GM18498 (cell line): ENCODE measurements at regions not wholly inside any gene's neighbourhood (a gene's known extent, or its start where the extent isn't known, plus 50 kb on each side); places are given as distances from the start of the nearest gene placed in this dataset.
"Not testable (repeated sequence)": the region's sequence is repeated elsewhere in the genome, so short reads cannot be mapped to it uniquely, and the experiment has no call there.

Source experiments
- ATAC-seq: cut with Tn5 transposase; IDR thresholded peaks from one replicate; pipeline ENCODE4 v1.9.1; 2021; ENCODE audit warnings: mild to moderate bottlenecking, moderate library complexity; ENCODE audit not compliant: unreplicated experiment

DNA sequence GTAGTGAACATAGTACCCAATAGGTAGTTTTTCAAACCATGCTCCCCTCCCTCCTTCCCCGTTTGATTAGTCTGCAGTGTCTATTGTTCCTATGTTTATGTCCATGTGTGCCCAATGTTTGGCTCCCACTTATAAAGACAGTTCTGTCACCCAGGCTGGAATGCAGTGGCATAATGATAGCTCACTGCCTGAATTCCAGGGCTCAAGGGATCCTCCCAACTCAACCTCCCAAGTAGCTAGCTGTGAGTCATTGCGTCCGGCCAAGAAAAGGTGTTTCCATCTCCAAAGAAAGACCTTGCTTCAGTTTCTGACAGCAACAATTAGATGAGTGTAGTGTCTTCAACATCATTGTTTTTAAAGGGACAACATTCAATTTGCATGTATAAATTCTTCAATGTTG, 131.1 kb upstream of the CEP162 start:
- no peak for ATAC-seq

DNA sequence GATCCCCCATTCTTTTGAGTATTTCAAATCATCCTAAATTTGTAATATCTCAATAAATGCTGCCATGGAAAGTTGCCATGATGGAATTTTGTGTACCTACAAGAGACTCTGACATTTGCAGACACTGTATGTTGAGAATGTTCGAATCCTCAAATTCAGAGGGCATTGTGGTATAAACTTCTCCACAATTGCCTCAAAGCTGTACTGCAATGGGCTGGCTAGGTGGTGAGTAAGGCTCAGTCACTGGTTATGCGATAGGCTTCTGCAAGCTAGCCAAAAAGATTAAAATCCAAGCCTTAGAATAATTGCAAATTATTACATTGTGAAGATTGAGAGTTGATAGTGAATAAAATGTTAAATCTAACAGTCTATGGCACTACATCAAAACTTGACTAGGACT, 130.2 kb upstream of the CEP162 start:
- ATAC-seq, result no peak

DNA sequence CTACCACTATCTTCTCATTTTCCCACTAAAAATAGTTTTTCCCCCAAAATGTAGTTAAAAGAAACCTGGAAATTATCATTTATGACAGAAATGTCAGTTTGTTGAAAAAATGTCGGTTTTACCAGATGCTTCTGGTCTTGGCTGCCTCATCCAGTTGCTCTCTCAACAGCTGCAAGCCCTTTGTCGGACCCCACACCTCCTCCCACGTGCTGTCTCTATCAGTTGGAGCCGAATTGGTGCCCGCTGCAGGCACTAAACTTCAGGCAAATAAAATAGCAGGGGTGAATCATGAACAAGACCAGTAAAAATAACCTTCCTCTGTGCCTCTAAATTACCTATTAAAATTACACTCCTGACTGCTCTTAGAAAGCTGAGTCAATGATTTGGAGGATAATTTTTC, 129.5 kb upstream of the CEP162 start:
- no peak for ATAC-seq

DNA sequence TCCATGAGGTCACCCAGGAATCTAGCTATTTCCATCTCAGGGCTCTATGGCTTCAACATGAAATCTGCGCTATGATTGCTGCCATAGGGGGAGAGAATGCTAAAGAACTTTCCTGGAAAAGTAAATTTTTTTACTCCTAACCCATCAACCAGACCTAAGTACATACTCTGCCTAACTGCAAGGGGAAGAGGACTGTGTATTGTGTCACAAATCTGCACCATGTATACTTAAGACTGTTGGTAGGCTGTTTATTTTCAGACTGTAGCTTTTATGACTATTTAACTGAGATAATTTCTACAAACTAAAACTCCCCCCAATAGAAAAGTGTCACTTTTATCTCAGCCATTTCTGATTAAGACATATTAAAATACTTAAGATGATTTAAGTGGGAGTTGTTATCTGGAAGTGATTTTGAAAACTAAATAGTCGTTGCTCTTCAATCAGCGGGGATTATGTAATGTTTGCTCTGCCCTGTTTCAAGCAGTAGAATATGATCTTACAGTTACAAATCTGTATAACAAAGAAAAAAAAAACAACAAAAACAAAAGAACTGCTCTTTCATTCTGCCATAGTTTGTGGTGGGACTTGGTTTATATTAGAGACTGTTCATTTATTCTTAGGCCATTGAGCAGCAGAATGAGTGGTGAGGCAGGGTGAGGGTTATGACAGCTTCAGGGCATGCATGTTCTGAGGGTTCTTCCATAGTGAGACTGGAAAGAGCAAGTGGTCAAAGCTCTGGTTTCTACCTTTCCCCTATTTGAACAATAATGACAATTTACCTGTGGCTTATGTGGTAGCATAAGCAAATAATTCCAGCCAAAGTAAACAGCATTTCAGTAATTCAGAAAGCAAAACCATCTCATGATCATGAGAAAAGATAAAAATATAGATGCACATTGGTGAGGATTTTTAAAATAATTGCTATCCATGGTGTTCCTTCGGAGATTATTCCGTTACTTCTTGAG, 126.3 kb upstream of the CEP162 start:
- ATAC-seq, result no peak

DNA sequence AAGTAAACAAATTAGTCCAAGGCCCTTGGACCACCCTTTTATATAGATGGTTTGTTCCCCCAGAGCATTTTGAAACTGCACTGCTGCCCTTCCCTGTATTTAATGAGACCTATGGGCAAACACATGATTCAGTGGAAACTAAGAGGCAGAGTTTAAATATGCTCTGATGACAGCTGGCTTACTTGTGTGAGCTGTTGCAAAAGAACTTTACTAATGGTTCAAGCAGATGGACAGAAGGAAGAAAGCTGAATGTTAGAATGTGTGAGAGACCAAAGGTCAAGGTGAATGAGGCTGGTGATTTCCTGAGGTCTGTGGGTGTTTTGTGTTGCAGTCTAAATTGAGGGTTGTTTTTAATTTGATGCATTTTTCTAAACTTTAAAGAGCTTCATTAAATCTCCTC, 123.0 kb upstream of the CEP162 start:
- no peak for ATAC-seq

DNA sequence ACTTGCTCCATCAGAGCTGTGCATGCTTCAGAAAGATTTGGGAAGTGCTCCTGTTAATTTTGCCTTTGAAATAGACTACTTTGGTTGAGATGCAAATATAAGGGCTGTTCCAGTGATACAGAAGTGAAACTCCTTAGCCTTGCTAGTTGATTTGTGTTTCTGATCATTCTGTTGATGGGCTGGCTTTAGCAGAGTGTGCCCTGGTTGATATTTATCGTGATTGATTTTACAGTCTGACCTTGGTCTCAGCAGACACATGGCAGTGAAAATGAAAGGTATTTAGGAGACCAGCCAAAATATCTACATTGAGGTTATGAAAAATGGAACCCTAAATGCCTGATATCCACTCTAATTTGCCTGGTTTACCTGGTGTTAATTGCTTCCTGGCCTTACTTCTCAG, 122.1 kb upstream of the CEP162 start:
- no peak for ATAC-seq

DNA sequence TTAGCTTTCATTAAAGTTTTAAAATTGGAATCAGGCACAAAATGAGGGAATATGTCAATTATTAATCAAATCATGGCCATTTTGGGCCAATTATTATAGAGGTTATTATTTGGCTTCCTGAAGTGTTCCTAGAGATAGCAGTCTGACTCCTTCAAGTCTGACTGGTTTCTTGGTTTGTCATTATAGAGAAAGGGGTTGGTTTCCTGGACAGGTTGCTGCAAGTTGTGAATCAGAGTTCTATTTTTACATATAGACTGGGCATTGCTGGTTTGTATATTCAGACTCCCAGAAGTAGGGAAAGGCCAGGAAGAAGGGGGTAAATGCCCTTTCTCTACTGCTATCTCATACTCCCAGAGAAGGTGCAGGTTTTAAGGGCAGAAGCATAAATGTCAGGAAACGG, 121.4 kb upstream of the CEP162 start:
- no peak for ATAC-seq

DNA sequence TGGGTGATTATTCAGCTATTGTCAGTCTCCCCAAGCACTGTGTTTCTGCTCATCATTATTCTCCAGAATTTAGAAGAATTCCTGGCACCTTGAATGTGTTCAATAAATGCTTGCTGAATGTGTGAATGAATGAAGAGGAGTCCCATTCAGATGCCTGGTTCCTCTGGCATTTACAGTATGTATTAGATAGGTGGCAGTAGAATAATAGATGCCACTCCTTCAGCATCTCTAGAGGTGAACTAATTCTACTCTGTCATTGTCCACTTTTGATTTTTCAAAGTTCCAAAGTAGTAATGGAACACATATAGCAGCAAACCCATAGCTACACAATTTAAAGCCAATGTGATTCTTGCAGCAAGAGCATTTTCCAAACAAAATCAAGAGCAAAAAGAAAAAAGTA, 118.9 kb upstream of the CEP162 start:
- no peak for ATAC-seq

DNA sequence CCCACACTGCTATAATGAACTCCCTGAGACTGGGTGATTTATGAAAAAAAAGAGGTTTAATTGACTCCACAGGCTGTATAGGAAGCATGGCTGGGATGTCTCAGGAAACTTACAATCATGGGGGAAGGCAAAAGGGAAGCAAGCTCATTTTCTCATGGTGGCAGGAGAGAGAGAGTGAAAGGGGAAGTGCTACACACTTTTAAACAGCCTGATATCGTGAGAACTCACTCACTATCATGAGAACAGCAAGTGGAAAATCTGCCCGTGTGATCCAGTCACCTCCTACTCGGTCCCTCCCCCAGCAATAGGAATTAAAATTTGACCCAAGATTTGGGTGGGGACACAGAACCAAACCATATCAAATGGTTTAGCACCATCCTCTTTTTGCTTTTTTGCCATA, 116.6 kb upstream of the CEP162 start:
- no peak for ATAC-seq

DNA sequence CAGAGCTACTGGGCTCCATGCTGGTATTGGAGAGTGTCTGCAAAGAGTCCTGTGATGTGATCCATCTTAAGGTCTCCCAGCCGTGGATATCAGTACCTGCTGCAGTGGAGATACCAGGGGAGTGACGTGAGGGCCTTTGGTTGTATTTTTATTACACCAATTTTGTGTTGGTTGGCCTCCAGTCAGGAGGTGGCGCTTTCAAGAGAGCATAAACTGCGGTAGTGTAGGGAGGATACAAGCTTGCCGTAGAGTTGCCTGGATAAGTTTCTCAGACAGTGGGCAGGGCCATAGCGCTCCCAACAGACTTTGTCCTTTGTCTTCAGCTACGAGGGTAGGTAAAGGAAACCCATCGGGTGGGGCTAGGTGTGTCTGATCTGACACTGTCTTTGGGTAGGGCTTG, 113.0 kb upstream of the CEP162 start:
- ATAC-seq, result no peak

DNA sequence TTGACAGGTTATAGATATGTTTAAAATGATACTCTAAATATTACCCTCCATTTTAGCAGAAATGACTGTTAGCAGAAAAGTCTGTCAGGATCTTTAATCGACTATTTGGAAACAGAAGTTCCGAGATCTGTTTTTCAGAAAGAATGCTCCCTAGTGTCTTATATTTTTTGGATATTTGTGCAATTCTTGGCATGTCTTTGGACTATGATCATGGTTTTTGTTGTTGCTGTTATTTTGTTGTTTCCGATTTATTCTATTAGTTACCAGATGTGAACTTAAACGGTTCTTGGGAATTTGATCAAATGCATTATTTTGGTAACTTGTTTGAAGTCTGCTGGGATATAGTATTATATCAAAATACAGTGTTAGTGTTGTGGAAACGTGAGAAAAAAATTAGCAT, 106.4 kb upstream of the CEP162 start:
- ATAC-seq, result no peak

DNA sequence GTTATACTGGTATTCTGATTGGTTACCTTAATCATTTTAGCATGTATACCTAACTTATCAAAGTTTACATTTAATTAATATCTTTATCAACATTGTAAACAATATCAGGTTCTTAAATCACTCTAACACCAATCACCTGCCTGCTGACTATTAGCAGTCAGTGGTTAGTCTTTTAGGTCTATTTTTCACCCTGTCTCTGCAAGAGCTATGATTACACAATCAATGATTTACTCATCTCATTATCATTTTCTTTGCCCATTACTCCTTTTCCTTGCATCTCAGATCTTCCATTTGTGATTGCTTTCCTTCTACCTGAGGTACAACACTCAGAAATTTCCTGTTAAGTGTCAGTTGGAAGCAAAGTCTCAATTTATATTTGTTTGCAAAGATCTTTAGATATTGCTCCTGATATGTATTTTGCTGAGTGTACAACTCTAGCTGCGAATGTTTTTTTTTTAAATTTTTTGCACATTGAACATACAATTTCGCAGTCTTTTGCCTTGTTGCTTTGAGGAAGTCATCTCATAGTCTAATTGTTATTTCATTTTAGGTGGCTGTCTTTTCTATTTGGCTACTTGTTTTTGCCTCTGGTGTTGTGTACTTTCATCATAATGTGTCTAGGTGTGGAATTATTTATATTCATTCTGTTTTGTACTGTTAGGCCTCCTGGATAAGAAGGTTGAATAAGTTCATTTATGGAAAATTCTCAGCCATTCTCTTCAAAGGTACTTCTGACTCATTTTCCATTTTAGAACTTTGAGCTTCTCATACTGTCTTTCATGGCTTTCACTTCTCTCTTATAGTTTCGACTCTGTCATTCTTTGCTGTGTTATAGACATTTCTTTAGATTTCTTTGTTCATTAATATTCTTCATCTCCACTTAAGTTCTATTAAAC, 104.9 kb upstream of the CEP162 start:
- peak; percentile 99 for ATAC-seq

DNA sequence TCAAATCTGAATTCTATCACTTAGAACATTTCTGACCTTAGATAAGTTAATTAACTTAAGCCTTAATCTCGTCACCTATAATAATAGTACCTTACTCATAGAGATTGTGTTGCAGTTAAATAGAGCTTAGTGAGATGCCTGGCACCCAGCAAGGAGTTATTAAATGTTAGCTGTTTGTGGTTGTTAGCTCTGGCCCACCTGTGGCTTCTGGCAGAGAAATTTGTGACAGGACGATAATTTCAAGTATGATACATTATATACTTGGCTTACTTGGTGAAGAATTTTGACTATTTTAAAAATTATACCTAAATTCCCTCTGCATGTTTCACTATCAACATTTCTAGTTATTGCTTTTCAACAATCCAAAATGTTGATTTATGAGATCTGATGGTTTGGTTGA, 102.9 kb upstream of the CEP162 start:
- ATAC-seq, result no peak

DNA sequence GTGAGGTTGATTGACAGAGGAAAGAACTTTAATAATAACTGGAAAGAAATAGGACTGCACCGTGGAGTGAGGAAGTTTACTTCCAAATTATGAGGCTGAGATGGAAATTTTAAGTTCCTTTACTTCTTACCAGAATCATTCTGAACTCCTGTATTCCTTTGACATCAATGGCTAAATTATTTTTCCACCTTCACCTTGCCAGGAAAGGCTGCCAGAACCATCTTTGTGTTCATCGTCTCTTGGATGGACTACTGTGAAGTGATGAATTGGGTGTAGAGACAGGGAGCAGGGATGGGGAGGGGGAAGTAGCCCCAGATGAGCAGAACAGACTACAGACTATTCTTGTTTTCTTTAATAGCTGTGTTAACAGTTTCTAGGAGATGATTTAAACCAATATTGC, 102.1 kb upstream of the CEP162 start:
- ATAC-seq, result no peak

DNA sequence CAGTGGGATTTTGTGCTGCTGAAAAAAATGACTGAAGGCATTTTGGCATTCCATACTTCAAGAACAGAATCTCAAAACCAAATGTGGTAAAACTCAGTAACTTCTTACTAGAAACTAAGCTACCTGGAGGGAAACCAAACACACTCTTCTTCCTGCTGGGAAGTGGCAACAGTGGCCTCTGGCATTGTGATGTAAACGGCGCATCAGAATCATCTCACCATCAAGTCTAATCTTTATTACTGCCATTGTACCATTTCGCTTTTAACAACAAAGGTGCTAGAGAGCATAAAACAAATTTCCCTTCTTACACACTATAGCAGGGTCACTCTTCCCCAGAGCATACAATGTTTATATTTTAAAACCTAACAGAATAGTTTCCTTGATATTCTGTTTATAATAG, 101.6 kb upstream of the CEP162 start:
- no peak for ATAC-seq

DNA sequence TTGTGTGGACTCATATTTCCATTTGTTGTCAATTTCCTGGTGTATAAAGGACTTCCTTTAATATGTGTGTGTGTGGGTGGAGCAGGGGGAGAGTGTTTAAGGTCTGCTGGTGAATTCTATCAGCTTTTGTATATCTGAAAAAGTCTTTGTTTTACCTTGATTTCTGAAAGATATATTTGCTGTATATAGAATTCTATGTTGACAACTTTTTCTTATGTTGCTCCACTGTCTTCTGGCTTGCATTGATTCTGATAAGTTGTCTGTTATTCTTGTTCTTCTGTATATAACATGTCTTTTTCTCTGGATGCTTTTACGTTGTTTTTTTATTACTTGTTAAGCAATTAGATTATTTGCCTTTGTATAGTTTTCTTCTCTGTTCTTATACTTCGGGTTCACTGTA, 90.0 kb upstream of the CEP162 start:
- no peak for ATAC-seq

DNA sequence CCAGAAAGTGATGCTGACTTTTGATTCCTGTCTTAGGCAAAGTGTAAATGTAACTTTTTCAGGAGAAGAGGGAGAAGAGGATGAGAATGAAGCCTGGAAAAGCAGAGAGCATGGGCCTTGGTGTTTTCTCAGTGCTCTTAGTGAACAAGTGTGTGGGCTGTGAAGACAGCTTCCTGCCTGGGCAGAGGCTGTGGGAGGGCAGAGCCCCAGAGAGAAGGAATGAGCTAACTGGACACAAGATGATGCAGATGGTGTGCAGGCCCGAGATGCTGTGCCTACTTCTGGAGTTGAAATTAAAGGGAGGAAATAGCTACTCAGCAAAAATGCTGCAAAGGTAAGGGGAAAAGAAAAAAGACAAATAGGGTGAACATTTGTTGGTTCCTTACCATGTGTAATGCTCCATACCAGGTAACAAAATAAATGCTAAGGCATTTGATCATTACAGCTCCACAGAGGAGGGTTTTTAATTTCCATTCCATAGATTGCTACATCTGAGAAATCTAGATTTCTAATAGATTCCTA, 87.0 kb upstream of the CEP162 start:
- no peak for ATAC-seq

DNA sequence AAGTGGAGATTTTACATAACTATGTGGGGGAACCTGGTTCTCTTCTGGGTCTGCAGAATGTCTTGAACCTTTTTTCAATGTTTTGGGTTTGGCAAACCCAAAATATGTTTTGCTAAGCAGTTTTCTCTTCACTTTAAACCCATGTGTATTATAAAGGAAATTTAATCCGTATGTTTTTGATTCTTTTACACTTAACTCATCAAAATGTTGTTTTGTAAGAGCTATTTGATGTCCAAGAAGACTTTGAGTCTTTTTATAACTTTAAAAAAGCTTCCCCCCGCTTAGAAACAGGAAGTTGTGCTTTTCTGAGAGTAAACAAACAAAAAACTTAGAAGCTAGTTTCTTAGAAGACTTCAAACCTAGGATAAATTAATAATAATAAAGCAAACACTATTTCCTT, 81.9 kb upstream of the CEP162 start:
- no peak for ATAC-seq

DNA sequence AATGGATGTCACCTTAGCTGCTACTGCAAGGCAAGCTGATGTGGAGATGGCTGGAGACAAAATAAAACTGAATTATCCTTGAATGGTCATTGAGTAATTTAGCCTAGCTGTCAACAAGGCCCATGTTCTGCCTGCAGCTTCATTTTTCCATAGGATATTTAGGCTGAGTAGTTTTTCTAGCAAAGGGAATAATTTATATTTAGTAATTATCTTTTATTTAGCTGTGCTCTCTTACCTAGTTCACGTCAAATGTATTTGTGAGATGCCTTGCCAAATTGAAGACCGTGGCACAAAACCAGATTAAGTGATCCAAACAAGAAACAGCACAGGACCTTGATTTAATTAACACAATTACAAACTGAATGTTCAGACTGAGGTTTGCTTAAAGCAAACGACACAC, 77.4 kb upstream of the CEP162 start:
- ATAC-seq, result no peak

DNA sequence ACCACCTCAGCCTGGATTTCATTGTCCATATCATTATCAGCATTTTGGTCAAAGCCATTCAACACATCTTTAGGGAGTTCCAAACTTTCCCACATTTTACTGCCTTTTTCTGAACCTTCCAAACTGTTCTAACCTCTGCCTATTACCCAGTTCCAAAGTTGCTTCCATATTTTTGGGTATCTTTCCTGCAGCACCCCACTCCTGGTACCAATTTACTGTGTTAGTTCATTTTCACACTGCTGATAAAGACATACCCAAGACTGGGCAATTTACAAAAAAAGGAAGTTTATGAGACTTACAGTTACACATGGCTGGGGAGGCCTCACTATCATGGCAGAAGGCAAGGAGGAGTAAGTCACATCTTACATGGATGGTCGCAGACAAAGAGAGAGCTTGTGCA, 63.6 kb upstream of the CEP162 start:
- ATAC-seq, result not testable (repeated sequence)

DNA sequence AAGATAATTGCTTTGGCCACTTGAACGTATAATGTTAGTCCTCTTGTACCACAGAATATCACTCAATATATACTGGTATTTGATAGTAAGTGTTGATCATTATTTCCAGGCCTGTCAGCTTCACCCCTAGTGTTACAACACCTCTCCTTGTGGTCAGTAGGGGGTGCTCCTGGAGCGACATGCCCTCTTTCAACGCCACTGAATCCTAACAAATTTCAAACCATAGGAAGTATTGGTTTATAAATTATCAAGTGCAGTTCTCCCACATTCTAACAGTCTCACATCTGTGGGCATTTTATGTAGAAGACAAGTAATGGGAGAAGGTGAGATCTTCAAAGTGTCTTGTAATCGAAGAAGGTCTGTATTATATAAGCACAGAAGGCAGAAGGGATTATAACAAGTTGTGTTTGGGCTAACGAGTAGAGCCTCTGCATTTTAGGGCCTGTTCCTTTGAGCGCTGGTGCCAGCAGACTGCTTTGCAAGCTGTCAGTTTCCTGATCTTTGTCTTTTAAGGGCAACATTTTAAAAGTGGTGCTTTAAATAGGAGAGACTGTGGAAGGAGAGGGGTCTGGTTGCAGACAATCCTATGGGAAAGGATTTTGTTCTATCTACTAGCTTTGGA, 57.1 kb upstream of the CEP162 start:
- ATAC-seq, result peak; percentile 72
